ENCODE measurements at regions not wholly inside any gene's neighbourhood (a gene's known extent, or its start where the extent isn't known, plus 50 kb on each side); places are given as distances from the start of the nearest gene placed in this dataset.
A peak's percentile ranks its signal among the peaks of the same experiment; 100 is the strongest.

DNA sequence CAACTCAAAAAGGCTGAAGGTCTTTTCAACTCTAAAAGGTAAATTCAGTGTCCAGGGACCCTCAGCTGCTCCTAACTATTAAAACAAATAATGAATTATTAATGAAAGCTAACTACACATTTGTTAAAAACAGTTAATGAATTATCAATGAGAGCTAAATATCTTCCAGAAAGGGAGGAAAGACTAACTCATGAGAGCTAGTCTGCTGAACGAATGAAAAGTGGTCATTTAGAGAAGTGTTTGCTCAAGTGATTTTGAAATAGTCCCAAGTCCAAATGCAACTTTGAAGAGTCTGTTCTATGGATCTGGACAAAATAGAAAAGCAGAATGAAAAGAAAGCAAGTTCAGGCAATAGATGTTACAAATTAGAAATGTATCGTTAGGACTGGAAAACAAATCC lies 133.9 kb upstream of the SPEF2 start:
- no peak overlapping the region for H3K4me3 ChIP-seq (replicated peaks in 1 of 4; ENCODE audit: control extremely low read depth in 1 of 4, insufficient read depth in 1 of 4, low read depth in 3 of 4, low read length in 4 of 4)
- no peak overlapping the region for H2AFZ ChIP-seq (ENCODE audit: low read length)
- H3K4me2 ChIP-seq (ENCODE audit: extremely low read depth, insufficient read depth, low read length): no peak overlapping the region
- no peak for TF ChIP-seq CTCF (conservative IDR thresholded peaks at IDR 0.05 in 1 of 2, IDR thresholded peaks at IDR 0.05 in 1 of 2; ENCODE audit: low read depth in 1 of 2, low read length in 2 of 2)
- no peak for TF ChIP-seq EZH2 (IDR thresholded peaks at IDR 0.05; ENCODE audit: low read length, missing control alignments)
- H3K27ac ChIP-seq (ENCODE audit: insufficient read depth, low read length): no peak overlapping the region
- no peaks in the 10 kb centered on the region for H3K4me1 ChIP-seq (ENCODE audit: control insufficient read depth, extremely low read depth, insufficient read depth, low read length)
- no peaks in the 10 kb centered on the region for H3K79me2 ChIP-seq (ENCODE audit: control insufficient read depth, insufficient read depth, low read length)
- H3K36me3 ChIP-seq (ENCODE audit: control insufficient read depth, insufficient read depth, low read length): no peaks in the 10 kb centered on the region
- DNase-seq (ENCODE audit: low read depth in 2 of 2): no peak
- no peaks in the 10 kb centered on the region for H3K9me3 ChIP-seq (ENCODE audit: control insufficient read depth, insufficient read depth, low read depth, low read length)
- no peak overlapping the region for H3K9ac ChIP-seq (ENCODE audit: insufficient read depth, low read length)
- H3K27me3 ChIP-seq (ENCODE audit: control insufficient read depth, insufficient read depth, low read length): no peaks in the 10 kb centered on the region
- H4K20me1 ChIP-seq (ENCODE audit: control insufficient read depth, extremely low read depth, insufficient read depth, low read length): no peaks in the 10 kb centered on the region

GRCh38 chr5:35483191-35483590 lies 134.5 kb upstream of the SPEF2 start:
- Histone ChIP-seq H3K36me3 (ENCODE audit: control insufficient read depth, insufficient read depth, low read length) (no peaks in the 10 kb centered on the region), H2AFZ (ENCODE audit: low read length) (no peak overlapping the region), H3K9ac (ENCODE audit: insufficient read depth, low read length) (no peak overlapping the region), H3K27me3 (ENCODE audit: control insufficient read depth, insufficient read depth, low read length) (no peaks in the 10 kb centered on the region), H4K20me1 (ENCODE audit: control insufficient read depth, extremely low read depth, insufficient read depth, low read length) (no peaks in the 10 kb centered on the region), H3K27ac (ENCODE audit: insufficient read depth, low read length) (no peak overlapping the region), H3K9me3 (ENCODE audit: control insufficient read depth, insufficient read depth, low read depth, low read length) (no peaks in the 10 kb centered on the region), H3K79me2 (ENCODE audit: control insufficient read depth, insufficient read depth, low read length) (no peaks in the 10 kb centered on the region), H3K4me1 (ENCODE audit: control insufficient read depth, extremely low read depth, insufficient read depth, low read length) (no peaks in the 10 kb centered on the region), H3K4me2 (ENCODE audit: extremely low read depth, insufficient read depth, low read length) (no peak overlapping the region), H3K4me3 (replicated peaks in 1 of 4; ENCODE audit: control extremely low read depth in 1 of 4, insufficient read depth in 1 of 4, low read depth in 3 of 4, low read length in 4 of 4) (no peak overlapping the region)
- peak in 1 of 2 donors; percentile 23 for DNase-seq (ENCODE audit: low read depth in 2 of 2)
- TF ChIP-seq EZH2 (IDR thresholded peaks at IDR 0.05; ENCODE audit: low read length, missing control alignments): no peak
- no peak for TF ChIP-seq CTCF (conservative IDR thresholded peaks at IDR 0.05 in 1 of 2, IDR thresholded peaks at IDR 0.05 in 1 of 2; ENCODE audit: low read depth in 1 of 2, low read length in 2 of 2)

- Histone ChIP-seq H3K79me2 (ENCODE audit: control insufficient read depth, insufficient read depth, low read length) (no peaks in the 10 kb centered on the region), H2AFZ (ENCODE audit: low read length) (no peak overlapping the region), H3K4me2 (ENCODE audit: extremely low read depth, insufficient read depth, low read length) (no peak overlapping the region), H3K27ac (ENCODE audit: insufficient read depth, low read length) (no peak overlapping the region), H3K36me3 (ENCODE audit: control insufficient read depth, insufficient read depth, low read length) (no peaks in the 10 kb centered on the region), H3K9me3 (ENCODE audit: control insufficient read depth, insufficient read depth, low read depth, low read length) (no peaks in the 10 kb centered on the region), H3K4me1 (ENCODE audit: control insufficient read depth, extremely low read depth, insufficient read depth, low read length) (no peaks in the 10 kb centered on the region), H4K20me1 (ENCODE audit: control insufficient read depth, extremely low read depth, insufficient read depth, low read length) (no peaks in the 10 kb centered on the region), H3K4me3 (replicated peaks in 1 of 4; ENCODE audit: control extremely low read depth in 1 of 4, insufficient read depth in 1 of 4, low read depth in 3 of 4, low read length in 4 of 4) (no peak overlapping the region), H3K9ac (ENCODE audit: insufficient read depth, low read length) (no peak overlapping the region), H3K27me3 (ENCODE audit: control insufficient read depth, insufficient read depth, low read length) (no peaks in the 10 kb centered on the region)
- no peak for DNase-seq (ENCODE audit: low read depth in 2 of 2)
- no peak for TF ChIP-seq EZH2 (IDR thresholded peaks at IDR 0.05; ENCODE audit: low read length, missing control alignments)
- TF ChIP-seq CTCF (conservative IDR thresholded peaks at IDR 0.05 in 1 of 2, IDR thresholded peaks at IDR 0.05 in 1 of 2; ENCODE audit: low read depth in 1 of 2, low read length in 2 of 2): no peak
Measured at GRCh38 chr5:35482167-35482755, 135.4 kb upstream of the SPEF2 start.

Measured in fibroblast of lung (primary cell).